HEK293 (cell line): ENCODE measurements at regions not wholly inside any gene's neighbourhood (a gene's known extent, or its start where the extent isn't known, plus 50 kb on each side); places are given as distances from the start of the nearest gene placed in this dataset.

Source experiments
- CTCF ChIA-PET: fragments of 350-600 bp; formaldehyde crosslinking; extraction: SDS; loops from one replicate; lab custom pipeline; 2021; ENCODE audit warnings: antibody characterized with exemption; lab: Yijun Ruan, JAX
- POLR2A ChIA-PET: fragments of 300-600 bp; formaldehyde crosslinking; extraction: SDS; loops from one replicate; lab custom pipeline; 2020; ENCODE audit warnings: antibody characterized with exemption, inconsistent platforms; lab: Yijun Ruan, JAX
- H3K27ac ChIP-seq: fragments of 200-500 bp; sonication (Bioruptor generic); 2 replicates; pipeline ENCODE4 v1.5.1; 2014; ENCODE audit warnings: low read depth, low read length, control low read depth, inconsistent platforms; ENCODE audit errors: extremely low read depth
- H3K36me3 ChIP-seq, 2 experiments: fragments of 200-500 bp in 1 of 2; sonication (Bioruptor generic) in 1 of 2; 1 replicate in 1 of 2; 2 replicates in 1 of 2; pipeline ENCODE4 v1.5.1; 2014 to 2017; ENCODE audit warnings: inconsistent platforms in 2 of 2, low read length in 2 of 2; ENCODE audit not compliant: control insufficient read depth in 2 of 2, insufficient read depth in 1 of 2
- H3K4me1 ChIP-seq: fragments of 200-500 bp; sonication (Bioruptor generic); 2 replicates; pipeline ENCODE4 v1.5.1; 2014; ENCODE audit warnings: mild to moderate bottlenecking, low read length, inconsistent platforms; ENCODE audit not compliant: control insufficient read depth, insufficient read depth
- H3K4me3 ChIP-seq: 2 replicates; pipeline ENCODE4 v1.5.1; 2011; ENCODE audit warnings: low read depth, mild to moderate bottlenecking, control low read depth, low read length, moderate library complexity
- H3K9me3 ChIP-seq: fragments of 200-500 bp; sonication (Bioruptor generic); 2 replicates; pipeline ENCODE4 v1.5.1; 2014; ENCODE audit warnings: low read depth, low read length, inconsistent platforms; ENCODE audit not compliant: control insufficient read depth, insufficient read depth
- GLIS1 ChIP-seq: fragments of 450-650 bp; formaldehyde crosslinking; IDR thresholded peaks from 2 replicates; pipeline ENCODE4 v1.5.1; 2016; ENCODE audit warnings: missing biosample characterization, missing genetic modification characterization
- HOXC10 ChIP-seq: sonication (generic); formaldehyde crosslinking; IDR thresholded peaks from 2 replicates; pipeline ENCODE4 v1.8.1; 2023; ENCODE audit warnings: mild to moderate bottlenecking, missing genetic modification reagents
- KLF9 ChIP-seq: fragments of 450-650 bp; formaldehyde crosslinking; IDR thresholded peaks from 2 replicates; pipeline ENCODE4 v1.5.1; 2016; ENCODE audit warnings: missing biosample characterization, missing genetic modification characterization, low read depth
- PRDM1 ChIP-seq: fragments of 450-650 bp; formaldehyde crosslinking; IDR thresholded peaks from 2 replicates; pipeline ENCODE4; 2016; ENCODE audit warnings: missing biosample characterization, missing genetic modification characterization
- SETDB1 ChIP-seq: IDR thresholded peaks from one replicate; pipeline ENCODE4 v1.6.1; 2017; ENCODE audit warnings: mild to moderate bottlenecking, low read length, moderate library complexity, mixed read lengths; ENCODE audit not compliant: insufficient read length
- YY1 ChIP-seq: fragments of 450-650 bp; formaldehyde crosslinking; IDR thresholded peaks from 2 replicates; pipeline ENCODE4 v1.5.1; 2018; ENCODE audit warnings: missing biosample characterization, missing genetic modification characterization
- ZFP3 ChIP-seq: fragments of 450-650 bp; formaldehyde crosslinking; IDR thresholded peaks from 2 replicates; pipeline ENCODE4 v1.5.1; 2016; ENCODE audit warnings: low read depth, missing biosample characterization, missing genetic modification characterization
- ZIC2 ChIP-seq: fragments of 450-650 bp; formaldehyde crosslinking; IDR thresholded peaks from 2 replicates; pipeline ENCODE4 v1.5.1; 2016; ENCODE audit warnings: missing biosample characterization, missing genetic modification characterization
- ZNF133 ChIP-seq: fragments of 450-650 bp; formaldehyde crosslinking; IDR thresholded peaks from 2 replicates; pipeline ENCODE4 v1.5.1; 2016; ENCODE audit warnings: missing biosample characterization, missing genetic modification characterization
- ZNF223 ChIP-seq: fragments of 450-650 bp; formaldehyde crosslinking; IDR thresholded peaks from 2 replicates; pipeline ENCODE4 v1.5.1; 2016; ENCODE audit warnings: missing biosample characterization, missing genetic modification characterization
- ZNF394 ChIP-seq: fragments of 450-650 bp; formaldehyde crosslinking; IDR thresholded peaks from 2 replicates; pipeline ENCODE4 v1.5.1; 2016; ENCODE audit warnings: missing biosample characterization, missing genetic modification characterization, mild to moderate bottlenecking, moderate library complexity, borderline replicate concordance
- ZNF426 ChIP-seq: fragments of 450-650 bp; formaldehyde crosslinking; IDR thresholded peaks from 2 replicates; pipeline ENCODE4 v1.5.1; 2017; ENCODE audit warnings: missing biosample characterization, missing genetic modification characterization, mild to moderate bottlenecking, inconsistent platforms, moderate library complexity
- ZNF48 ChIP-seq: fragments of 450-650 bp; formaldehyde crosslinking; IDR thresholded peaks from 2 replicates; pipeline ENCODE4 v1.5.1; 2016; ENCODE audit warnings: missing biosample characterization, missing genetic modification characterization
- ZNF549 ChIP-seq: fragments of 450-650 bp; IDR thresholded peaks from 2 replicates; pipeline ENCODE4 v1.5.1; 2018; ENCODE audit warnings: missing biosample characterization, missing genetic modification characterization, mild to moderate bottlenecking, inconsistent platforms, moderate library complexity
- ZNF624 ChIP-seq: fragments of 450-650 bp; formaldehyde crosslinking; IDR thresholded peaks from 2 replicates; pipeline ENCODE4 v1.5.1; 2017; ENCODE audit warnings: missing biosample characterization, missing genetic modification characterization
- ZNF626 ChIP-seq: fragments of 450-650 bp; sonication (Bioruptor Pico); formaldehyde crosslinking; IDR thresholded peaks from 2 replicates; pipeline ENCODE4 v1.5.1; 2018; ENCODE audit warnings: missing biosample characterization, missing genetic modification characterization, inconsistent platforms
- ZNF747 ChIP-seq: fragments of 450-650 bp; formaldehyde crosslinking; IDR thresholded peaks from 2 replicates; pipeline ENCODE4 v1.5.1; 2016; ENCODE audit warnings: missing biosample characterization, missing genetic modification characterization
- ZNF768 ChIP-seq: fragments of 450-650 bp; formaldehyde crosslinking; IDR thresholded peaks from 2 replicates; pipeline ENCODE4 v1.5.1; 2018; ENCODE audit warnings: missing biosample characterization, mild to moderate bottlenecking, missing genetic modification characterization
- TF ChIP-seq, protein P1 (sequence below): fragments of 450-650 bp; IDR thresholded peaks from 2 replicates; pipeline ENCODE4 v1.5.1; 2018; ENCODE audit warnings: missing biosample characterization, missing genetic modification characterization
- TF ChIP-seq, protein P2 (sequence below): fragments of 450-650 bp; formaldehyde crosslinking; IDR thresholded peaks from 2 replicates; pipeline ENCODE4 v1.5.1; 2016; ENCODE audit warnings: missing biosample characterization, missing genetic modification characterization
- TF ChIP-seq, protein P3 (sequence below): fragments of 450-650 bp; formaldehyde crosslinking; conservative IDR thresholded peaks from 2 replicates; pipeline ENCODE4 v1.5.1; 2016; ENCODE audit warnings: low read depth, missing biosample characterization, missing genetic modification characterization
- TF ChIP-seq, protein P4 (sequence below): fragments of 450-650 bp; formaldehyde crosslinking; IDR thresholded peaks from 2 replicates; pipeline ENCODE4 v1.5.1; 2016; ENCODE audit warnings: missing biosample characterization, missing genetic modification characterization
- TF ChIP-seq, protein P5 (sequence below): IDR thresholded peaks from 2 replicates; pipeline ENCODE4 v1.6.1; 2011; ENCODE audit warnings: mild to moderate bottlenecking, low read depth, low read length, borderline replicate concordance
- TF ChIP-seq, protein P6 (sequence below): fragments of 450-650 bp; formaldehyde crosslinking; IDR thresholded peaks from 2 replicates; pipeline ENCODE4 v1.5.1; 2016; ENCODE audit warnings: missing biosample characterization, missing genetic modification characterization

DNA sequence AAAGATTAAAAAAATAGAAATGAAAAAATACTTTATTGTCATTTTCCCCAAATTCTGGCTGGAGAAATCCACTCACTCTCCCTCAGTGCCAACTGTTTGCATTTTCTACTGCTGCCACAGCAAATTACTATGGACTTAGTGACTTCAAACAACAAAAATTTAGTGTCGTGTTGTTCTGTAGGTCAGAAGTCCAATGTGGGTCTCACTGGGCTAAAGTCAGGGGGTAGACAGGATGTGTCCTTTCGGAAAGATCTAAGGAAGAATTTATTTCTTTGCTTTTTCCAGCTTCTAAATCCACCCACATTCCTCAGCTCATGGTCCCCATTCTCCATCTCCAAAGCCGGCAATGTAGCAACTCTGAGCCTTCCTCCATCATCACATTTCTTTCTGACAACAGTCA, 453.3 kb downstream of the KIF16B start:
- Histone ChIP-seq H3K4me1 (no peaks in the 10 kb centered on the region), H3K9me3 (no peaks in the 10 kb centered on the region), H3K4me3 (no peak overlapping the region), H3K27ac (no peak overlapping the region), H3K36me3 (no peaks in the 10 kb centered on the region)
- TF ChIP-seq ZNF624 (tag by site-specific recombination) (no peak), ZNF223 (tag by site-specific recombination) (no peak), ZFP3 (tag by site-specific recombination) (no peak), GLIS1 (no peak), ZNF626 (no peak), ZNF549 (tag by site-specific recombination) (no peak), YY1 (tag by site-specific recombination) (no peak), HOXC10 (CRISPR knock-in tag) (no peak), SETDB1 (no peak), ZIC2 (tag by site-specific recombination) (no peak)
- TF ChIP-seq, protein P1, sequence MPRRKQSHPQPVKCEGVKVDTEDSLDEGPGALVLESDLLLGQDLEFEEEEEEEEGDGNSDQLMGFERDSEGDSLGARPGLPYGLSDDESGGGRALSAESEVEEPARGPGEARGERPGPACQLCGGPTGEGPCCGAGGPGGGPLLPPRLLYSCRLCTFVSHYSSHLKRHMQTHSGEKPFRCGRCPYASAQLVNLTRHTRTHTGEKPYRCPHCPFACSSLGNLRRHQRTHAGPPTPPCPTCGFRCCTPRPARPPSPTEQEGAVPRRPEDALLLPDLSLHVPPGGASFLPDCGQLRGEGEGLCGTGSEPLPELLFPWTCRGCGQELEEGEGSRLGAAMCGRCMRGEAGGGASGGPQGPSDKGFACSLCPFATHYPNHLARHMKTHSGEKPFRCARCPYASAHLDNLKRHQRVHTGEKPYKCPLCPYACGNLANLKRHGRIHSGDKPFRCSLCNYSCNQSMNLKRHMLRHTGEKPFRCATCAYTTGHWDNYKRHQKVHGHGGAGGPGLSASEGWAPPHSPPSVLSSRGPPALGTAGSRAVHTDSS: no peak
- TF ChIP-seq, protein P2, sequence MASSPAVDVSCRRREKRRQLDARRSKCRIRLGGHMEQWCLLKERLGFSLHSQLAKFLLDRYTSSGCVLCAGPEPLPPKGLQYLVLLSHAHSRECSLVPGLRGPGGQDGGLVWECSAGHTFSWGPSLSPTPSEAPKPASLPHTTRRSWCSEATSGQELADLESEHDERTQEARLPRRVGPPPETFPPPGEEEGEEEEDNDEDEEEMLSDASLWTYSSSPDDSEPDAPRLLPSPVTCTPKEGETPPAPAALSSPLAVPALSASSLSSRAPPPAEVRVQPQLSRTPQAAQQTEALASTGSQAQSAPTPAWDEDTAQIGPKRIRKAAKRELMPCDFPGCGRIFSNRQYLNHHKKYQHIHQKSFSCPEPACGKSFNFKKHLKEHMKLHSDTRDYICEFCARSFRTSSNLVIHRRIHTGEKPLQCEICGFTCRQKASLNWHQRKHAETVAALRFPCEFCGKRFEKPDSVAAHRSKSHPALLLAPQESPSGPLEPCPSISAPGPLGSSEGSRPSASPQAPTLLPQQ (tag by site-specific recombination): no peak
- TF ChIP-seq, protein P3, sequence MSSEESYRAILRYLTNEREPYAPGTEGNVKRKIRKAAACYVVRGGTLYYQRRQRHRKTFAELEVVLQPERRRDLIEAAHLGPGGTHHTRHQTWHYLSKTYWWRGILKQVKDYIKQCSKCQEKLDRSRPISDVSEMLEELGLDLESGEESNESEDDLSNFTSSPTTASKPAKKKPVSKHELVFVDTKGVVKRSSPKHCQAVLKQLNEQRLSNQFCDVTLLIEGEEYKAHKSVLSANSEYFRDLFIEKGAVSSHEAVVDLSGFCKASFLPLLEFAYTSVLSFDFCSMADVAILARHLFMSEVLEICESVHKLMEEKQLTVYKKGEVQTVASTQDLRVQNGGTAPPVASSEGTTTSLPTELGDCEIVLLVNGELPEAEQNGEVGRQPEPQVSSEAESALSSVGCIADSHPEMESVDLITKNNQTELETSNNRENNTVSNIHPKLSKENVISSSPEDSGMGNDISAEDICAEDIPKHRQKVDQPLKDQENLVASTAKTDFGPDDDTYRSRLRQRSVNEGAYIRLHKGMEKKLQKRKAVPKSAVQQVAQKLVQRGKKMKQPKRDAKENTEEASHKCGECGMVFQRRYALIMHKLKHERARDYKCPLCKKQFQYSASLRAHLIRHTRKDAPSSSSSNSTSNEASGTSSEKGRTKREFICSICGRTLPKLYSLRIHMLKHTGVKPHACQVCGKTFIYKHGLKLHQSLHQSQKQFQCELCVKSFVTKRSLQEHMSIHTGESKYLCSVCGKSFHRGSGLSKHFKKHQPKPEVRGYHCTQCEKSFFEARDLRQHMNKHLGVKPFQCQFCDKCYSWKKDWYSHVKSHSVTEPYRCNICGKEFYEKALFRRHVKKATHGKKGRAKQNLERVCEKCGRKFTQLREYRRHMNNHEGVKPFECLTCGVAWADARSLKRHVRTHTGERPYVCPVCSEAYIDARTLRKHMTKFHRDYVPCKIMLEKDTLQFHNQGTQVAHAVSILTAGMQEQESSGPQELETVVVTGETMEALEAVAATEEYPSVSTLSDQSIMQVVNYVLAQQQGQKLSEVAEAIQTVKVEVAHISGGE (tag by site-specific recombination): no peak
- TF ChIP-seq, protein P4, sequence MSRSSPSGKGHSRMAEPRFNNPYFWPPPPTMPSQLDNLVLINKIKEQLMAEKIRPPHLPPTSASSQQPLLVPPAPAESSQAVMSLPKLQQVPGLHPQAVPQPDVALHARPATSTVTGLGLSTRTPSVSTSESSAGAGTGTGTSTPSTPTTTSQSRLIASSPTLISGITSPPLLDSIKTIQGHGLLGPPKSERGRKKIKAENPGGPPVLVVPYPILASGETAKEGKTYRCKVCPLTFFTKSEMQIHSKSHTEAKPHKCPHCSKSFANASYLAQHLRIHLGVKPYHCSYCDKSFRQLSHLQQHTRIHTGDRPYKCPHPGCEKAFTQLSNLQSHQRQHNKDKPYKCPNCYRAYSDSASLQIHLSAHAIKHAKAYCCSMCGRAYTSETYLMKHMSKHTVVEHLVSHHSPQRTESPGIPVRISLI (tag by site-specific recombination): no peak
- ChIA-PET CTCF (no interaction called here), POLR2A (no interaction called here)

DNA sequence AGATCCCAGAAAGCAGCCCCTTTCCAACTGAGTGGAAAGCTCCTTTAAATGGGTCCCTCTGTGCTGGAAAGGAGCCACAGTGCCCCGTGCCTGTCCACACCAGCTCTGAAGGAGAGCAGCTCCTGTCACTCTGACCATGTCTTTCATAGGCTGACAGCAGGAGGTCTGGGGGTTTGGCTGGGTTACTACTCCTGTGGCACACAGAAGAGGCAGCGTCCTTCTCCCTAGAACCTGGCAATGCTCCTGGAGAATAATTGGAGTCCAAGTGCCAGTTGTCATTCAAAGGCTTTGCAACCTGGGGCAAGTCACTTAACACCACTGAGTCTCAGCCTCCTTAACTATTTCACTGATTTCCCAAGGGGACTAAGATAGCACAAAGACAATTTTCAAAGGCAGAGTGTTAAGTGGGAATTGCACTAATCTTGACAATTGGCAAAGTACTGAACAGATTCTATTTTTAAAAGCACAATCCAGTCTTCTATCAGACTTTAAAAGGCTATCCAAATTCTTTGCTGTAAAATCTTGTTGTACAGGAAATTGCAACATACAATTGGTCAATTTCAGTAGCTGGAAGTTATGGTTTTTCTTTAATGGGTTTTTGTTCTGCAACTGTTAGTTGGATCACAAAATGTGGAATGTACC, 457.2 kb downstream of the KIF16B start:
- CTCF ChIA-PET: no interaction called here
- H3K9me3 ChIP-seq: no peaks in the 10 kb centered on the region
- H3K27ac ChIP-seq: no peak overlapping the region
- H3K4me3 ChIP-seq: no peak overlapping the region
- no peaks in the 10 kb centered on the region for H3K36me3 ChIP-seq
- POLR2A ChIA-PET: no interaction called here
- H3K4me1 ChIP-seq: no peaks in the 10 kb centered on the region
- TF ChIP-seq ZNF394 (tag by site-specific recombination): no peak
- TF ChIP-seq ZNF426 (tag by site-specific recombination): no peak
- TF ChIP-seq, protein P5, sequence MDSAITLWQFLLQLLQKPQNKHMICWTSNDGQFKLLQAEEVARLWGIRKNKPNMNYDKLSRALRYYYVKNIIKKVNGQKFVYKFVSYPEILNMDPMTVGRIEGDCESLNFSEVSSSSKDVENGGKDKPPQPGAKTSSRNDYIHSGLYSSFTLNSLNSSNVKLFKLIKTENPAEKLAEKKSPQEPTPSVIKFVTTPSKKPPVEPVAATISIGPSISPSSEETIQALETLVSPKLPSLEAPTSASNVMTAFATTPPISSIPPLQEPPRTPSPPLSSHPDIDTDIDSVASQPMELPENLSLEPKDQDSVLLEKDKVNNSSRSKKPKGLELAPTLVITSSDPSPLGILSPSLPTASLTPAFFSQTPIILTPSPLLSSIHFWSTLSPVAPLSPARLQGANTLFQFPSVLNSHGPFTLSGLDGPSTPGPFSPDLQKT: no peak
- TF ChIP-seq KLF9 (tag by site-specific recombination): no peak
- no peak for TF ChIP-seq ZNF747 (tag by site-specific recombination)
- TF ChIP-seq ZNF768 (tag by site-specific recombination): no peak
- TF ChIP-seq, protein P6, sequence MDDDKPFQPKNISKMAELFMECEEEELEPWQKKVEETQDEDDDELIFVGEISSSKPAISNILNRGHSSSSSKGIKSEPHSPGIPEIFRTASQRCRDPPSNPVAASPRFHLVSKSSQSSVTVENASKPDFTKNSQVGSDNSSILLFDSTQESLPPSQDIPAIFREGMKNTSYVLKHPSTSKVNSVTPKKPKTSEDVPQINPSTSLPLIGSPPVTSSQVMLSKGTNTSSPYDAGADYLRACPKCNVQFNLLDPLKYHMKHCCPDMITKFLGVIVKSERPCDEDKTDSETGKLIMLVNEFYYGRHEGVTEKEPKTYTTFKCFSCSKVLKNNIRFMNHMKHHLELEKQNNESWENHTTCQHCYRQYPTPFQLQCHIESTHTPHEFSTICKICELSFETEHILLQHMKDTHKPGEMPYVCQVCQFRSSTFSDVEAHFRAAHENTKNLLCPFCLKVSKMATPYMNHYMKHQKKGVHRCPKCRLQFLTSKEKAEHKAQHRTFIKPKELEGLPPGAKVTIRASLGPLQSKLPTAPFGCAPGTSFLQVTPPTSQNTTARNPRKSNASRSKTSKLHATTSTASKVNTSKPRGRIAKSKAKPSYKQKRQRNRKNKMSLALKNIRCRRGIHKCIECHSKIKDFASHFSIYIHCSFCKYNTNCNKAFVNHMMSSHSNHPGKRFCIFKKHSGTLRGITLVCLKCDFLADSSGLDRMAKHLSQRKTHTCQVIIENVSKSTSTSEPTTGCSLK (tag by site-specific recombination): no peak
- no peak for TF ChIP-seq PRDM1
- no peak for TF ChIP-seq ZNF48
- no peak for TF ChIP-seq ZNF133
